ENCODE measurements at regions not wholly inside any gene's neighbourhood (a gene's known extent, or its start where the extent isn't known, plus 50 kb on each side); places are given as distances from the start of the nearest gene placed in this dataset.
A peak's percentile ranks its signal among the peaks of the same experiment; 100 is the strongest.

GRCh38 chr12:11486623-11487444 is 91.5 kb upstream of the PRB2 start:
- peak; percentile 92 to 93 (median 92) for TF ChIP-seq CTCF (IDR thresholded peaks at IDR 0.05)
- TF ChIP-seq POLR2A (IDR thresholded peaks at IDR 0.05; ENCODE audit: low read depth): no peak
- TF ChIP-seq POLR2AphosphoS5 (IDR thresholded peaks at IDR 0.05): peak in 1 of 2 donors; percentile 11
